Activated CD8-positive, alpha-beta memory T cell treated with anti-CD3 and anti-CD28 coated beads for 36 hours (primary cell): ENCODE measurements at regions not wholly inside any gene's neighbourhood (a gene's known extent, or its start where the extent isn't known, plus 50 kb on each side); places are given as distances from the start of the nearest gene placed in this dataset.

Source experiments
- CTCF ChIA-PET: fragments of 350-600 bp; sonication (Branson Sonifier 250); formaldehyde crosslinking; loops from one replicate; lab custom pipeline; 2021; ENCODE audit warnings: antibody characterized with exemption; lab: Charles Lee
- POLR2A ChIA-PET: fragments of 350-600 bp; sonication (Branson Sonifier 250); formaldehyde crosslinking; loops from one replicate; lab custom pipeline; 2021; ENCODE audit warnings: antibody characterized with exemption; lab: Charles Lee

GRCh38 chr11:36792996-36793914 lies 195.2 kb upstream of the RAG2 start:
- CTCF ChIA-PET, result no interaction called here

GRCh38 chr11:36791957-36792356 lies 193.9 kb upstream of the RAG2 start:
- CTCF ChIA-PET, result no interaction called here
- POLR2A ChIA-PET, result no interaction called here

More at GRCh38 chr11:36792996-36793914, 195.2 kb upstream of the RAG2 start:
- POLR2A ChIA-PET, result no interaction called here

GRCh38 chr11:36790526-36790925 lies 192.5 kb upstream of the RAG2 start:
- POLR2A ChIA-PET, result no interaction called here
- CTCF ChIA-PET, result no interaction called here

- CTCF ChIA-PET, result no interaction called here
Measured at GRCh38 chr11:36783808-36784207, 185.8 kb upstream of the RAG2 start.

GRCh38 chr11:36779791-36780190 lies 181.8 kb upstream of the RAG2 start:
- CTCF ChIA-PET, result no interaction called here
- POLR2A ChIA-PET, result no interaction called here

More at GRCh38 chr11:36783808-36784207, 185.8 kb upstream of the RAG2 start:
- POLR2A ChIA-PET, result no interaction called here

- CTCF ChIA-PET, result no interaction called here
Measured at GRCh38 chr11:36777311-36777710, 179.3 kb upstream of the RAG2 start.

GRCh38 chr11:36775756-36776155 lies 177.7 kb upstream of the RAG2 start:
- ChIA-PET POLR2A (no interaction called here), CTCF (no interaction called here)

More at GRCh38 chr11:36777311-36777710, 179.3 kb upstream of the RAG2 start:
- POLR2A ChIA-PET, result no interaction called here

- POLR2A ChIA-PET, result no interaction called here
- CTCF ChIA-PET, result no interaction called here
Measured at GRCh38 chr11:36775130-36775529, 177.1 kb upstream of the RAG2 start.

GRCh38 chr11:36774603-36775002 lies 176.6 kb upstream of the RAG2 start:
- CTCF ChIA-PET, result no interaction called here

GRCh38 chr11:36763187-36763586 lies 165.2 kb upstream of the RAG2 start:
- CTCF ChIA-PET, result no interaction called here
- POLR2A ChIA-PET, result no interaction called here

More at GRCh38 chr11:36774603-36775002, 176.6 kb upstream of the RAG2 start:
- POLR2A ChIA-PET, result no interaction called here

- ChIA-PET CTCF (interaction anchor here (0.7 kb wide), 1 partner anchor 9 kb away, joined by 4 read pairs; no protein-coding TSS in a partner anchor), POLR2A (no interaction called here)
Measured at GRCh38 chr11:36757075-36757474, 159.0 kb upstream of the RAG2 start.

GRCh38 chr11:36753960-36754359 lies 155.9 kb upstream of the RAG2 start:
- CTCF ChIA-PET, result no interaction called here
- POLR2A ChIA-PET, result no interaction called here

GRCh38 chr11:36751996-36752395 lies 154.0 kb upstream of the RAG2 start:
- CTCF ChIA-PET, result no interaction called here
- POLR2A ChIA-PET, result no interaction called here

GRCh38 chr11:36751335-36751781 lies 153.3 kb upstream of the RAG2 start:
- POLR2A ChIA-PET, result no interaction called here

GRCh38 chr11:36750349-36750748 lies 152.3 kb upstream of the RAG2 start:
- CTCF ChIA-PET, result interaction anchor here (1.3 kb wide), 1 partner anchor 186 kb away, joined by 6 read pairs; no protein-coding TSS in a partner anchor
- POLR2A ChIA-PET, result no interaction called here

More at GRCh38 chr11:36751335-36751781, 153.3 kb upstream of the RAG2 start:
- CTCF ChIA-PET, result interaction anchor here (0.9 to 1.3 kb wide), 2 partner anchors 8 to 187 kb away, joined by 3 to 6 read pairs; no protein-coding TSS in a partner anchor

- CTCF ChIA-PET, result no interaction called here
- POLR2A ChIA-PET, result no interaction called here
Measured at GRCh38 chr11:36748836-36749235, 150.8 kb upstream of the RAG2 start.

GRCh38 chr11:36746886-36747710 lies 149.1 kb upstream of the RAG2 start:
- POLR2A ChIA-PET, result no interaction called here

GRCh38 chr11:36744375-36745168 lies 146.5 kb upstream of the RAG2 start:
- ChIA-PET POLR2A (no interaction called here), CTCF (interaction anchor here (1.3 to 2.1 kb wide), 2 partner anchors 175 to 181 kb away, joined by 3 to 6 read pairs; no protein-coding TSS in a partner anchor)

More at GRCh38 chr11:36746886-36747710, 149.1 kb upstream of the RAG2 start:
- CTCF ChIA-PET, result interaction anchor here (0.7 to 2.5 kb wide), 21 partner anchors 9 to 454 kb away, joined by 3 to 36 read pairs (median 4); no protein-coding TSS in a partner anchor

- CTCF ChIA-PET, result interaction anchor here (1.5 kb wide), 1 partner anchor 179 kb away, joined by 6 read pairs; no protein-coding TSS in a partner anchor
- POLR2A ChIA-PET, result no interaction called here
Measured at GRCh38 chr11:36743039-36743438, 145.0 kb upstream of the RAG2 start.
